H1 (cell line): ENCODE measurements at regions not wholly inside any gene's neighbourhood (a gene's known extent, or its start where the extent isn't known, plus 50 kb on each side); places are given as distances from the start of the nearest gene placed in this dataset.

Experiments used
- CTCF ChIA-PET: fragments of 300-600 bp; sonication (Branson Sonifier 250); formaldehyde crosslinking; loops from one replicate; lab custom pipeline; 2021; ENCODE audit not compliant: partially characterized antibody; lab: Charles Lee
- POLR2A ChIA-PET: fragments of 300-600 bp; sonication (Branson Sonifier 250); formaldehyde crosslinking; loops from one replicate; lab custom pipeline; 2021; ENCODE audit warnings: inconsistent platforms; ENCODE audit not compliant: partially characterized antibody; lab: Charles Lee
- DNase-seq, 2 experiments: peaks; one replicate each; pipeline versions ENCODE4 v3.0.0 to v3.0.0-alpha.2; 2010 to 2022; ENCODE audit warnings: low spot score in 2 of 2, low read depth in 1 of 2, mixed read lengths in 1 of 2
- FAIRE-seq: peaks from 2 replicates; lab custom pipeline; 2011; peaks lifted over from hg19 to GRCh38; lab: Jason Lieb, UNC
- H2AFZ ChIP-seq: 2 replicates; pipeline ENCODE4 v1.8.1; 2012; ENCODE audit warnings: low read length, inconsistent platforms
- H2AK5ac ChIP-seq: 2 replicates; pipeline ENCODE4 v1.6.1; 2013; ENCODE audit warnings: low read depth, low read length
- H2BK120ac ChIP-seq: replicated peaks from 2 replicates; pipeline ENCODE3; 2013; ENCODE audit warnings: low read depth, low read length, inconsistent platforms
- H2BK12ac ChIP-seq: 2 replicates; pipeline ENCODE4 v1.6.1; 2013; ENCODE audit warnings: low read depth, low read length
- H2BK15ac ChIP-seq: 2 replicates; pipeline ENCODE4 v1.6.1; 2013; ENCODE audit warnings: low read length
- H2BK20ac ChIP-seq: 2 replicates; pipeline ENCODE4 v1.6.1; 2013; ENCODE audit warnings: low read length
- H2BK5ac ChIP-seq: 2 replicates; pipeline ENCODE4 v1.6.1; 2013; ENCODE audit warnings: low read depth, low read length
- H3K14ac ChIP-seq: 2 replicates; pipeline ENCODE4 v1.6.1; 2013; ENCODE audit warnings: inconsistent platforms; ENCODE audit not compliant: insufficient read length
- H3K18ac ChIP-seq: 2 replicates; pipeline ENCODE4 v1.6.1; 2013; ENCODE audit warnings: low read length; ENCODE audit errors: extremely low read depth
- H3K23ac ChIP-seq: 2 replicates; pipeline ENCODE4 v1.6.1; 2013; ENCODE audit warnings: inconsistent platforms; ENCODE audit not compliant: insufficient read length
- H3K23me2 ChIP-seq: 2 replicates; pipeline ENCODE4 v1.6.1; 2013; ENCODE audit warnings: low read depth, low read length
- H3K27ac ChIP-seq: 2 replicates; pipeline ENCODE4 v1.6.1; 2011; ENCODE audit warnings: low read depth, low read length, inconsistent platforms
- H3K27me3 ChIP-seq, 4 experiments: replicated peaks in 1 of 4; 1 replicate in 1 of 4; 2 replicates in 3 of 4; pipeline versions ENCODE4 v1.6.1 to v1.8.1; 2011 to 2013; ENCODE audit warnings: low read length in 3 of 4, mild to moderate bottlenecking in 3 of 4, inconsistent platforms in 2 of 4, mixed read lengths in 2 of 4, moderate library complexity in 1 of 4; ENCODE audit not compliant: control insufficient read depth in 3 of 4, insufficient read depth in 3 of 4; ENCODE audit errors: extremely low read depth in 1 of 4
- H3K36me3 ChIP-seq, 4 experiments: 2 replicates each; pipeline versions ENCODE4 v1.6.1 to v1.8.1; 2011 to 2013; ENCODE audit warnings: mild to moderate bottlenecking in 4 of 4, low read length in 3 of 4, moderate library complexity in 2 of 4, control low read depth in 1 of 4, inconsistent platforms in 1 of 4; ENCODE audit not compliant: insufficient read depth in 4 of 4, control insufficient read depth in 2 of 4
- H3K4ac ChIP-seq: replicated peaks from 2 replicates; pipeline ENCODE3; 2013; ENCODE audit warnings: low read length, low read depth, mixed read lengths, inconsistent platforms; ENCODE audit not compliant: insufficient read length
- H3K4me1 ChIP-seq, 4 experiments: replicated peaks in 1 of 4; 1 replicate in 1 of 4; 2 replicates in 3 of 4; pipeline versions ENCODE4 v1.6.1 to v1.8.1; 2011 to 2013; ENCODE audit warnings: low read length in 3 of 4, inconsistent platforms in 2 of 4, mixed read lengths in 1 of 4; ENCODE audit not compliant: insufficient read depth in 4 of 4, control insufficient read depth in 3 of 4
- H3K4me2 ChIP-seq, 2 experiments: 2 replicates each; pipeline versions ENCODE4 v1.6.1 to v1.8.1; 2011 to 2013; ENCODE audit warnings: low read depth in 2 of 2, low read length in 2 of 2, control low read depth in 1 of 2, inconsistent platforms in 1 of 2, mild to moderate bottlenecking in 1 of 2; ENCODE audit not compliant: insufficient read depth in 1 of 2
- H3K4me3 ChIP-seq, 4 experiments: fragments of 200-600, 300-600 bp in 1 of 4; sonication (generic), shearing (Covaris generic), sonication (Bioruptor Twin) in 1 of 4; 2 replicates each; pipeline versions ENCODE4 v1.5.1 to v1.8.1; 2011 to 2016; ENCODE audit warnings: low read length in 4 of 4, low read depth in 3 of 4, control low read depth in 2 of 4, inconsistent platforms in 2 of 4, mild to moderate bottlenecking in 2 of 4, mixed read lengths in 1 of 4, moderate library complexity in 1 of 4; ENCODE audit not compliant: insufficient read depth in 2 of 4; ENCODE audit errors: extremely low read depth in 1 of 4
- H3K56ac ChIP-seq: replicated peaks from 2 replicates; pipeline ENCODE3; 2013; ENCODE audit warnings: low read depth, mild to moderate bottlenecking, mixed read lengths, low read length, inconsistent platforms; ENCODE audit not compliant: insufficient read length
- H3K79me1 ChIP-seq: 2 replicates; pipeline ENCODE4 v1.6.1; 2013; ENCODE audit warnings: low read depth, low read length, control low read depth
- H3K79me2 ChIP-seq, 2 experiments: 2 replicates each; pipeline versions ENCODE4 v1.6.1 to v1.8.1; 2012 to 2013; ENCODE audit warnings: low read length in 2 of 2, mild to moderate bottlenecking in 2 of 2, inconsistent platforms in 1 of 2; ENCODE audit not compliant: insufficient read depth in 2 of 2, control insufficient read depth in 1 of 2
- H3K9ac ChIP-seq, 4 experiments: replicated peaks in 1 of 4; 1 replicate in 1 of 4; 2 replicates in 3 of 4; pipeline versions ENCODE4 v1.6.1 to v1.8.1; 2011 to 2013; ENCODE audit warnings: low read depth in 3 of 4, low read length in 3 of 4, control low read depth in 2 of 4, mild to moderate bottlenecking in 2 of 4, moderate library complexity in 2 of 4, inconsistent platforms in 1 of 4; ENCODE audit errors: extremely low read depth in 1 of 4
- H3K9me3 ChIP-seq, 2 experiments: 2 replicates each; pipeline versions ENCODE4 v1.6.1 to v1.8.1; 2012 to 2013; ENCODE audit warnings: mild to moderate bottlenecking in 2 of 2, moderate library complexity in 2 of 2, control low read depth in 1 of 2, inconsistent platforms in 1 of 2, low read depth in 1 of 2, low read length in 1 of 2, mixed read lengths in 1 of 2; ENCODE audit not compliant: insufficient read depth in 2 of 2
- H4K20me1 ChIP-seq, 2 experiments: replicated peaks in 1 of 2; 2 replicates each; pipeline versions ENCODE3 to v1.8.1; 2011 to 2013; ENCODE audit warnings: inconsistent platforms in 2 of 2, low read length in 2 of 2, mild to moderate bottlenecking in 1 of 2; ENCODE audit not compliant: insufficient read depth in 2 of 2, control insufficient read depth in 1 of 2
- H4K5ac ChIP-seq: 2 replicates; pipeline ENCODE4 v1.6.1; 2013; ENCODE audit warnings: low read length, low read depth, mixed read lengths, inconsistent platforms; ENCODE audit not compliant: insufficient read length
- H4K8ac ChIP-seq: 2 replicates; pipeline ENCODE4 v1.8.0; 2013; ENCODE audit warnings: mild to moderate bottlenecking, moderate library complexity, low read length, inconsistent platforms; ENCODE audit not compliant: insufficient read depth; ENCODE audit errors: extremely low read depth
- H4K91ac ChIP-seq: replicated peaks from 2 replicates; pipeline ENCODE3; 2013; ENCODE audit warnings: low read length, mixed read lengths, inconsistent platforms; ENCODE audit not compliant: insufficient read length
- JUND ChIP-seq: IDR thresholded peaks from 2 replicates; pipeline ENCODE4 v1.6.1; 2011; ENCODE audit warnings: mild to moderate bottlenecking, improper control_type of control experiment, low read length
- KDM1A ChIP-seq: fragments of 200-600, 300-600 bp; sonication (generic); IDR thresholded peaks from 2 replicates; pipeline ENCODE4 v1.7.1; 2016; ENCODE audit warnings: mild to moderate bottlenecking, low read length, borderline replicate concordance
- NRF1 ChIP-seq: IDR thresholded peaks from 2 replicates; pipeline ENCODE4 v1.6.1; 2011; ENCODE audit warnings: mild to moderate bottlenecking, low read depth, low read length, improper control_type of control experiment
- SP1 ChIP-seq: IDR thresholded peaks from 2 replicates; pipeline ENCODE4 v1.6.1; 2011; ENCODE audit warnings: low read depth, low read length
- USF2 ChIP-seq: IDR thresholded peaks from 2 replicates; pipeline ENCODE4 v1.6.1; 2011; ENCODE audit warnings: low read length, improper control_type of control experiment
- WGBS, 2 experiments: shearing (Covaris generic) in 1 of 2; methylation state at CpG; one replicate each; pipeline versions ENCODE4 v1.1.6 to v1.1.7; 2013 to 2015; ENCODE audit warnings: low lambda C conversion rate in 2 of 2, mixed read lengths in 2 of 2, inconsistent platforms in 1 of 2, low coverage in 1 of 2, missing lambda C conversion rate in 1 of 2; ENCODE audit not compliant: insufficient replicate concordance in 2 of 2, insufficient coverage in 1 of 2, insufficient read length in 1 of 2; ENCODE audit errors: extremely low coverage in 1 of 2, missing lambda C conversion rate in 1 of 2; 5-methylcytosine and 5-hydroxymethylcytosine counted together

DNA sequence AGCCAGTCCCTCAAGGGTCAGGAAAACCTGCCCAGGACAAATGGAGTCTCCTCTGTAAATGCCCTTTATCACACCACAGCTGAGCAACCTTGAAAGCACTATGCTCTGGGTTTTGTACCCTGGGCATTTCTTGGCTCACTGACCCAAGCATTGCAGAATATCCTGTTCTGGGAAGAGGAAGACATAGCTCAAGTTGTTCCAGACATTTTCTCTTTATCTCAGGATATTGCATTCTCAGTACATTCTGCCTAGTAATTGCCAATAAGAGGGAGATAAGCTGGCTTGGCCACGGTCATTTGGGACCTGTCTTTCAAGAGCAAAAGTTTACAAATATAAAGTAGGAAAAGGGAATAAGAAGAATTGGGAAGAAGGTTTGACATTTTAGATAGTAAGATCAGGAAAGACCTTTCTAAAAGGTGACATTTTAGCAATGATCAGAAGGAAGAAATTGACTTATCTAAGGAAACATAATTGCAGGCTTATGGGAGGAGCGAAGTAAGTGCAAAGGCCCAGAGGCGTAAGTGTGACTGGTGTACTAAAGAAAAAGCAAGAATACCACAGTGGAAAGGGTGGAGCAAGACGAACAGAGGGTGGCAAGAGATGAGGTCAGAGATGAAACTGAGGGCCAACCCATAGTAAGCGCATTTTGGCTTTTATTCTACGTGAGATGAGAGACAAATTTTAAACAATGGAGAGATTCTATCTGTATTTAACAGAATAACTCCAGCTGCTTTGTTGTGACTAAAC is 394.0 kb upstream of the CXADR start:
- H2BK15ac ChIP-seq = no peak overlapping the region
- peak overlapping the region; percentile 80; the same call in 1 of the 2 replicates for H2BK20ac ChIP-seq
- H3K14ac ChIP-seq = no peak overlapping the region
- H3K27me3 ChIP-seq = no peaks in the 10 kb centered on the region
- H4K5ac ChIP-seq = peak overlapping the region; percentile 12
- peak overlapping the region; percentile 31 for H3K27ac ChIP-seq
- H2BK120ac ChIP-seq = peak overlapping the region; percentile 25
- FAIRE-seq (no peak), DNase-seq (no peak)
- no peak overlapping the region for H3K9ac ChIP-seq
- H3K4me1 ChIP-seq = peaks cover 0 to 11% (median 3%) of the 10 kb centered on the region in 4 experiments; a peak in 4 of 7 replicates
- POLR2A ChIA-PET = no interaction called here
- CTCF ChIA-PET = interaction anchor here (1.1 kb wide), 1 partner anchor 1166 kb away, joined by 3 read pairs; no protein-coding TSS in a partner anchor
- no peak overlapping the region for H2AFZ ChIP-seq
- no peak overlapping the region for H3K4ac ChIP-seq
- no peak overlapping the region for H3K4me2 ChIP-seq
- peak overlapping the region; percentile 49; the same call in 1 of the 2 replicates for H2BK5ac ChIP-seq
- H4K8ac ChIP-seq = no peak overlapping the region
- peak overlapping the region; percentile 45 for H4K91ac ChIP-seq
- H3K23me2 ChIP-seq = no peaks in the 10 kb centered on the region
- no peak overlapping the region for H3K23ac ChIP-seq
- no peaks in the 10 kb centered on the region for H4K20me1 ChIP-seq
- H3K18ac ChIP-seq = no peak overlapping the region
- H2BK12ac ChIP-seq = no peak overlapping the region; the same call in 1 of the 2 replicates
- H3K79me1 ChIP-seq = no peaks in the 10 kb centered on the region
- H2AK5ac ChIP-seq = no peak overlapping the region
- H3K56ac ChIP-seq = no peak overlapping the region
- 86% methylated on average over 6 of the region's 6 CpGs; no CpG with 5 or more reads in 1 of the 2 experiments for WGBS, 2 experiments
- no peak overlapping the region for H3K4me3 ChIP-seq
- TF ChIP-seq KDM1A = peak; percentile 28; the same call in 1 of the 2 replicates
- no peak for TF ChIP-seq JUND
- no peak for TF ChIP-seq SP1
- no peak for TF ChIP-seq NRF1
- no peak for TF ChIP-seq USF2
- no peaks in the 10 kb centered on the region for H3K79me2 ChIP-seq
- peaks cover 0 to 3% (median 0%) of the 10 kb centered on the region in 4 experiments; a peak in 2 of 8 replicates for H3K36me3 ChIP-seq
- peaks cover 13 to 17% of the 10 kb centered on the region in 2 experiments; a peak in 3 of 4 replicates for H3K9me3 ChIP-seq
